ENCODE measurements at regions not wholly inside any gene's neighbourhood (a gene's known extent, or its start where the extent isn't known, plus 50 kb on each side); places are given as distances from the start of the nearest gene placed in this dataset.

- no peak for DNase-seq (ENCODE audit: low read depth in 2 of 2)
Measured at GRCh38 chr2:239475161-239476028, 74.6 kb upstream of the HDAC4 start.

DNA sequence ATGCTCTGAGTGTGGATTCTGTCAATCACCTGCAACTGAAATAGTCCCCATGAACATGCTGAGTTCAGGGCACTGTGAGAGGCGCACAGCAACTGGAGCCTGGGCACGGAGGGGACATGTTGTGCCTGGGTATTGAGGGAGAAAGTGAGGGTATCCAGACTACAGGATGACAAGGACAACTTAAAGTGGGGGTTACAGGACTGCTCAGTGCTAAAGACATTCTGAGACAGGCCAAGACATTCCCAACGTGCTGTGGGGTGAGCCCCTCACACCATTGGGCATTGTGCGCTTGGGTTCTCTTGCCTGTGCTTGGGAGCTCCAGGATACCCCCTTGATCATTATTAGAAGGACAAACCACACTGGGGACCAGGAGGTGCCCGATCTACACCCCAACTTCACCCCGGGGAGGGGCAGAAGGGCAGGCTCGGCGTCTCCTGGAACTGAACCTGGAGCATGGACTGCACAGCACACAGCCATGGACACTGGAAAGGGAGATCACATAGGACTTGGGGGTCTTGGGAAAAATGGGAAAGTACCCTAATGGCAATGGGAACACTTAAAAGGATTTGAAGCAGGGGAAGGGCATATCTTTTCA lies 72.5 kb upstream of the HDAC4 start:
- no peak for DNase-seq (ENCODE audit: low read depth in 2 of 2)

- DNase-seq (ENCODE audit: low read depth in 2 of 2): no peak
Measured at GRCh38 chr2:239472235-239472775, 71.5 kb upstream of the HDAC4 start.

- DNase-seq (ENCODE audit: low read depth in 2 of 2): no peak
Measured at GRCh38 chr2:239471011-239471792, 70.4 kb upstream of the HDAC4 start.

DNA sequence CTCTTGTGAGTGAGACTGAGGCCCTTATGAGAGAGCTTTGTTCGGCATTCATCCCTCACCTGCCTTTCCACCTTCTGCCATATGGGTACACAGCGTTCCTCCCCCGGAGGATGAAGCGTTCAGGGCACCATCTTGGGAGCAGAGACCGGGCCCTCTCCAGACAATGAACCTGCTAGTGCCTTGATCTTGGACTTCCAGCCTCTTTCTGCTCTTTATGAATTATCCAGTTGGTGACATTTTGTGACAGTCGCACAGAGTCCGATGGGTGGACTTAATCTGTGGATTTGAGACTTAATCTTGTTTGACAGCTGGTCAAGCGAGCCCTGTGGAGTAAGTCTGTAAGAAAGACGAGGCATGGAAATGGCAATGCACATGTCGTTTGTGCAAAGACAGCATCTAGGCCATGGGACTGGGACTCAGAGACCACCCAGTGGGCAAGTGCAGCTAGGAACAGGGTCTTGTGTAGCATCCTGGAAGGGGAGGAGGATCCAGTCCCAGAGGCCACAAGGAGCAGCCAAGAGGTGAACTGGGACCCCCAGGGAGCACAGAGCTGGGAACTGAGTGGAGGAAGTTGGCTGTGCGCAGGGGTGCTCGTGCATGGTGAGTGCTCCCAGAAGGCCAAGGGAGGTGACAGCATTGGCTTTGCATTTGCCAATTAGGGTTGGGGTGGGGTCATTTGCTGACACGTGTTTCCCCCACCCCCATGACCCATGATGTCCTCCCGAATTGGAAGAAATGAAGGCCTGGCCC lies 69.5 kb upstream of the HDAC4 start:
- DNase-seq (ENCODE audit: low read depth in 2 of 2): no peak

- no peak for DNase-seq (ENCODE audit: low read depth in 2 of 2)
Measured at GRCh38 chr2:239469106-239469960, 68.5 kb upstream of the HDAC4 start.

- no peak for DNase-seq (ENCODE audit: low read depth in 2 of 2)
Measured at GRCh38 chr2:239468491-239469105, 67.8 kb upstream of the HDAC4 start.

DNA sequence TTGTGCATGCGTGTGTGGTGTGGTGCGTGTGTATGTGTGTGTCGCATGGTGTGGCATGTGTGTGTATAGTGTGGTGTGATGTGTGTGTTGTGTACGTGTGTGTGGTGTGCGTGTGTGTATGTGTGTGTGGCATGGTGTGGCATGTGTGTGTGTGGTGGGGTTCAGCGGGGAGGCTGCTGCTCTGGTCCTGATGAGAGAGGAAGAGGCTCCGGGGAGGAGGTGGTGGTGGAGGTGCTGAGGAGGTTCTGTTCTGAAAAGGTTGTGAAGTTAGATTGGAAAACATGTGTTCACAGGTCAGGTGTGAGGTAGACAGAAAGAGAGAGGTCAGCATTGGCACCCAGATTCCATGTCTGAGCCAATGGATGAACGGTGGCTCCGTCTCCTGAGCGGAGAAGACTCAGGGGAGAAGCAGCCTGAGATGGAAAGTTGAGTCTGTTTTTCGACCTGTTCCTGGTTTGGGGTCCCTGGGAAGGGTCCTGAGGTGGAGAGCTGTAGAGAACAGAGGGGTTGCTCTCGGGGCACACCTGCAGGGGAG lies 67.2 kb upstream of the HDAC4 start:
- no peak for DNase-seq (ENCODE audit: low read depth in 2 of 2)

DNA sequence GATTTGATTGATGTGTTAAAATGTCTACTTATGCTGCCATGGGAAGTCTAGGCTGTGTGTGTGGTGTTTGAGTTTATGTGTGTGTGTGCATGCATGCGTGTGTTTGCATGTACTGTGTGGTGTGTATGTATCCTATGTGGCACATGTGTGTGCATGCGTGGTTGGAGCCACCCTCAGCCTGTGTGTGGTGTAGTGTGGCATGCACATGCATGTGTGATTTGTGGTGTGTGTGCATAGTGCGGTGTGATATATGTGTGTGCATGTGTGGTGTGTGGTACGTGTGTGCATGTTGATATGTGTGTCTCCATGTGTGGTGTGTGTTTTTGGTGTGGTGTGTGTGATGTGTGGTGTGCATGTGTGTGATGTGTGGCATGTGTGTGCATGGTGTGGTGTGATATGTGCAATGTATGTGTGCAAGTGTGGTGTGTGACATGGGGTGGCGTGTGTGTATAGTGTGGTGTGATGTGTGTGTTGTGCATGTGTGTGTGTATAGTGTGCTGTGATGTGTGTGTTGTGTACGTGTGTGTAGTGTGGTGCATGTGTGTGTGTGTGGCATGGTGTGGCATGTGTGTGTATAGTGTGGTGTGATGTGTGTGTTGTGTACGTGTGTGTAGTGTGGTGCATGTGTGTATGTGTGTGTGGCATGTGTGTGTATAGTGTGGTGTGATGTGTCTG lies 66.6 kb upstream of the HDAC4 start:
- DNase-seq (ENCODE audit: low read depth in 2 of 2): no peak

- no peak for DNase-seq (ENCODE audit: low read depth in 2 of 2)
Measured at GRCh38 chr2:239466755-239467271, 66.0 kb upstream of the HDAC4 start.

DNA sequence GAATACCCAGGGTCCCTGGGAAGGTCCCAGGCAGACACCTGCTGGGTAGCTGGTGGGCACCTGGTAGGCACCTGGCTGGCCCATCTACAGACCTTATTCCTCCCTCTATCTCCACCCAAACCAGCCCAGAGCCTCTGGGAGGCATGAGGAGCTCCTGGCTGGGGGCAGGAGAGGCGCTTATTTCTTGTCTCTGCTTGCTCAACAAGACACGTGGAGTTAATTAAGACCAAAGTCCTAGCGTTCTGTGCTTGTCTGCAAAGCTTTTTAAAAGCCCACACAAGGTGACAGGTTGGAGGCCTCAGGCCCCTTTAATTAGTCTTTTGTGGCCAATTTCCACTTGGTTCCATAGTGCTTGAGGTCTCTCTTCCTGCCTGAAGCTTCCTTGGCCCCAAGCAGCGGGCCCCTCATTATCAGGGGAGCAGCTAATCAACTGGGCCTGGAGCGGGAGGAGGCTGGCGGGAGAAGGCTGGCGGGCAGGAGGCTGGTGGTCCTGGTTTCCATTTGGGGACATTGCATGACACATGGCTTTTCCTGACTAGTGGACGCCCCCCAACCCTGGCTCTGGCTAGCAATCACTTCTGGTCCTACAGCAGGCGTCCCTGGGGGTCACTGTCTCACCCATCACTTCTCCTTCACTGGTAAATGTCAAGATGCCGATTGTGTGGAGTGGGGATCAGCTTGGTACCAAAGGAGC lies 65.4 kb upstream of the HDAC4 start:
- DNase-seq (ENCODE audit: low read depth in 2 of 2): no peak

- no peak for DNase-seq (ENCODE audit: low read depth in 2 of 2)
Measured at GRCh38 chr2:239465017-239466001, 64.5 kb upstream of the HDAC4 start.

DNA sequence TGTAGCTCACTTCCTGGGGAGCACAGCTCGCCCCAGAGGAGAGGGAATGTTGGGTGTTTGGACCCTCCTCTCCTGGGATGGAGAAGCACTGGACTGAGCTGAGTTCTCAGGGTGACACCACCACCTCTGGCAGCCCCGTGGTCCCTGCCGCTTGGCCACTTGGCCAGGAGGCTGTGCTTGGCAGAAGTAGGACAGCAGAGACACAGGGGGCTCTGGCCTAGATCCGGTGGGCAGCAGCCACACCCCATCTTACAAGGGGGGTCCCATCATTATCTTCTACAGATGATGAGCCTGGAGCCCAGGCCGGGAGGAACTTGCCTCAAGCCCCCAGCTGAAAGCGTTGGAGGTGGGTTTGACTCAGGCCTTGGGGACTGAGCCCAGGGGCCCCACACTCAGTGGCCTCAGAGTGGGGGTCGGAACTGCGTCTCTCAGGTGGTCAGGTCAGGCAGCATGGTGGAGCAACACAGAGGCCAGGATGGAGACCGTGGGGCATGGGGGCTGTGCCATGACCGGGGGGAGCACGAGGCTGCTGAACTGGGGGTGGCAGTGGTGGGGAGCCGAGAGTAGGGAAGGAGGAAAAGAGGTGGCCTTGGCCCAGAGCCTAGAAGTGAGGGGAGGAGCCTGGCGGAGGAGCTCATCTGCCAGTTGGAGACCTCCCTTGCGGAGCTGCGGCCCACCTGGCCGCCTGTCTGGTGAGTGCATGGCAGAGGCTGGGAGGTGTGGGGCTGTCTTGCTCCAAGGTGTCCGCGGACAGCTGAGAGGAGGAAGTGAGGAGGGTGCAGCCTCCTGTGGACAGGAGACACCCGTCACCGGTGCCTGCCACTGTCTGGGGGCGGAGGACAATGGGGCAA lies 63.6 kb upstream of the HDAC4 start:
- DNase-seq (ENCODE audit: low read depth in 2 of 2): no peak

DNA sequence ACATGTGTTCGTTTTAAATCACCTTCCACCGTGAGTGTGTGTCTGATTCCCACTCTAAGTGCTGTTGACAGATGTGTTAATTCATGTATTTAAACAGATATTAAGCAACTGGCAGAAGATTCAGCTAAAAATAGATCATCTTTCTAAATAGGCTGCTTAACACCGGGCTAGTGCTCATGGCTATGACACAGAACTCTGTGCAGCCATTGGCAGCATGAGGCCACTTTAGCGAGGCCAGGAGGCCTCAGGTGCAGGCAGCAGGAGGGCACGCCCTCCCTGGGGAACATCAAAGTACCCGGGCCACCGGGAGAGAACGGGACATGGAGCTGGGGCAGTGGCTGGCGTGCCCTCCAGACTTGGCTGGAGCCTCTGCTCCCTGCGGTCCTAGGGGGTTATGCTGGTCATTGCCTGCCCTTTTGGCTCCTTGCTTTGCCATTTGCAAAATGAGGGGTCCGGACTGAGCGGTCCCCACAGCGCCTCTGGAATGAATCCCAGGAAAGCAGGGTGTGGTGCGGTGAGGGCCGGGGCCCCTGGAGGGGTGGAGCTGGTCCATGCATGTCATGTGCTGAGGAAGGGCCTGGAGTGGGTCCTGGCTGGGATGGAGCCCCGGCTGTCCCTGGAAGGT lies 62.8 kb upstream of the HDAC4 start:
- DNase-seq (ENCODE audit: low read depth in 2 of 2): no peak

DNA sequence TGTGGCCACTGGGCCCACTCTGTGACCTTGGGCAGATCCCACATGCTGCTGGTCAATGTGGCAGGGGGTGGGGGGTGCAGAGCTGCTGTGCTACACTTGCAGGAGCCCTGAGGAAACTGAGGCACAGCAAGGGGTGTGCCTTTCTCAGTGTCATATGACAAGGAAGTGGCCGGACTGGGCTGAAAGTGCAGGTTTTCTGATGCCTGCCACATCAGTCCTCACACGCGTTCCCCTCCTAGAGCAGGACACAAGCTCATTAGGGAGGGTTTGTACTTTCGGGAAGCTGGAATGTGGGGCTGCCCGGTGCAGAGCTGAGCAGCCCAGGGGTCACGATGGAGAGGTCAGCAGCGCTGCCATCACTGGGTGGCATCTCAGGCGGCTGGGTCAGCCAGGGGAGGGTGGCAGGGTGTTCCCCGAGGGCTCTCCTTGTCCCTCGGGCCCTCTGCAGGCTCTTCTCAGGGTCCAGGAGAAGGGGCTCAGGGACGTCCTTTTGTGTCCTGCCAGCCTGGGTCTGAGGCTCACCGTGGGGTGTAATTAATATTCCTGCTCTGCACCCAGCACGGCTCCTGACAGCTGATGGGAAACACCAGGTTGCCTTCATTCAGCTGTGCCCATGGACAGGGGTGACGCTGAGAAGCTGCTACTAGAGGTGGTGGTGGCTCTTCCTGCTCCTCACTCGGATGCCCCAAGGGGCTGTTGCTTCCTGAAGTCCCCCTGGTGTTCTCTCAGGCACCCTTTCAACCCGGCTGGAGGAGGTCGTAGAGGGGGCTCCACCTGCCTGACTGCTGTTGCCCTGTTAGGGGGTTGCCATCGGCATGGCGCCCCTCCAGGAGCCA lies 62.1 kb upstream of the HDAC4 start:
- no peak for DNase-seq (ENCODE audit: low read depth in 2 of 2)
